ENCODE measurements at regions not wholly inside any gene's neighbourhood (a gene's known extent, or its start where the extent isn't known, plus 50 kb on each side); places are given as distances from the start of the nearest gene placed in this dataset.

DNA sequence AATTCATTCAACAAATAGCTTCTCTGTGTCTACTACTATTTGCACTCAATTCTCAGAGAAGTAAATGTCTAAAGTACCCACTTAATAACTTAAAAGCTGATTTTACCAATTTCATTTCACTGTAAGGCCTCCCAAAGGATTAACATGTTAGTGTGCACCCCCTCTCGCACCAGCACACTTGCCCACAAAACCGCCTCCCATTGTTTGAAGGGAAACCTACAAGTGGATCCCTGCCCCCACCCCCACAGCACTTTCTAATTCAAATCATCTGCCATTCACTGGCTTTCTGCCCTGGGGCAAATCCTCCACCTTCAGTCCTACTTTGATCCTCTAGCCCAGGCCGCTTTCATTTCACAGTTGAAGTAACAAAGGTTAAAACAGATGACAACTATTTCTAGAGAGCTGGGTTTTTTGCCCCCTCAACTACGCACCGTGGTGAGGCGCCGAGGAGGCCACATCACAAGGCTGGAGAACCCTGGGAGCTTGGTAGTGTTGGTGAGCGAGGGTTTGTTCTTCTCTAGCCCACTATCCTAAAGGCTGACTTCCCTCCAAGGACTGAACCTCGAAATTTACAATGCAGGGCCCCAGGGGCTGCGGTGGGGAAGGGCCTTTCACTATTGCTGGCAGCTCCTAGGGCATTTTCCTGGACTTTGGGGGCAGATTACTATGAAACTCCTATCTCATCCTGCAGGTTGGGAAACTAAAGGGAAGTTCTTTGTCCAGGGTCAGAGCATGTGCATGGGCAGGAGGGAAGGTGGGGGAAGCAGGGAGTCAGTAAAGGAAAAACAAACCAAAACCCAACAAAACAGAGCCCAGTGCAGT, 517.4 kb upstream of the ZMIZ1 start:
- TF ChIP-seq FOXM1 (IDR thresholded peaks at IDR 0.05; ENCODE audit: borderline replicate concordance): no peak
- TF ChIP-seq SP1 (IDR thresholded peaks at IDR 0.05): no peak
- TF ChIP-seq ARNT (IDR thresholded peaks at IDR 0.05): no peak
- TF ChIP-seq PKNOX1 (IDR thresholded peaks at IDR 0.05): no peak
- TF ChIP-seq ELF4 (IDR thresholded peaks at IDR 0.05): no peak
- TF ChIP-seq BHLHE40 (IDR thresholded peaks at IDR 0.05; ENCODE audit: borderline replicate concordance): no peak
- TF ChIP-seq SUZ12 (IDR thresholded peaks at IDR 0.05): no peak

Measured in HEK293T (cell line).